Activated T-cell treated with anti-CD3 and anti-CD28 coated beads, Interleukin-2, amount 50 U/mL, for 72 hours (primary cell): ENCODE measurements at regions not wholly inside any gene's neighbourhood (a gene's known extent, or its start where the extent isn't known, plus 50 kb on each side); places are given as distances from the start of the nearest gene placed in this dataset.
A peak's percentile ranks its signal among the peaks of the same experiment; 100 is the strongest.

Experiments
- ATAC-seq, 2 donors: fragments of 150-1000 bp; cut with Tn5 transposase; replicated peaks in 1 of 2; 2 replicates each; pipeline ENCODE4 v1.10.0; 2021; ENCODE audit warnings: moderate library complexity in 2 of 2, mild to moderate bottlenecking in 1 of 2
- DNase-seq, 2 donors: peaks; one replicate each; pipeline ENCODE4 v3.0.0; 2021 to 2022; ENCODE audit warnings: mixed read lengths in 1 of 2
- H3K27ac Mint-ChIP-seq: one replicate; pipeline ENCODE4 v1.8.0; 2022; ENCODE audit warnings: mild to moderate bottlenecking, moderate library complexity, mixed read lengths
- H3K27me3 Mint-ChIP-seq: one replicate; pipeline ENCODE4 v1.8.0; 2022; ENCODE audit warnings: low read depth, mixed read lengths
- H3K36me3 Mint-ChIP-seq, 2 donors: one replicate each; pipeline ENCODE4 v1.8.0; 2022; ENCODE audit warnings: mixed read lengths in 2 of 2, mild to moderate bottlenecking in 1 of 2; ENCODE audit not compliant: insufficient read depth in 2 of 2
- H3K4me1 Mint-ChIP-seq: one replicate; pipeline ENCODE4 v1.8.0; 2022; ENCODE audit warnings: low read depth, mixed read lengths
- H3K4me3 Mint-ChIP-seq, 2 donors: one replicate each; pipeline ENCODE4 v1.8.0; 2022; ENCODE audit warnings: mild to moderate bottlenecking in 2 of 2, mixed read lengths in 2 of 2, moderate library complexity in 2 of 2
- H3K9me3 Mint-ChIP-seq, 2 donors: one replicate each; pipeline ENCODE4 v1.8.0; 2022; ENCODE audit warnings: mixed read lengths in 2 of 2

- ATAC-seq: no peak
- Mint-ChIP-seq H3K36me3 (peaks cover 0 to 2% of the 10 kb centered on the region in 2 donors), H3K27me3 (no peaks in the 10 kb centered on the region), H3K27ac (no peak overlapping the region), H3K4me3 (no peak overlapping the region), H3K9me3 (peaks cover 3 to 10% of the 10 kb centered on the region in 2 donors), H3K4me1 (no peaks in the 10 kb centered on the region)
- DNase-seq: no peak
Observed at GRCh38 chr17:71727723-71728122, 393.1 kb upstream of the SOX9 start.

DNA sequence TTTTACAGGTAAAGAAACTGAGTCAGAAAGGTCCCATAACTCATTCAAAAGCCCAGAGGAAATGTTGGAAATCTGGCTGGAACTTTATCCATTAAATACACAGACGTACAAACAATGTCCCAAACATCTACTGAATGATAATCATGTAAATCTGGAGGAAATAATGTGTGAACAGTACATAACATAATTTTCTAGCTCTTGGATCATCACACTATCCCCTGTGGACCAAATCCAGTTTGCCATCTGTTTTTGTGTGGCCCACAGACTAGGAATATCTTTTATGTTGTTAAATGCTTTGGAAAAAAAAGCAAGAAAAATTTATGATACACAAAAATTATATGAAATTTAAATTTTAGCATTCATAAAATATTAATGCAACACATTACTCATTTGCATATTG, 389.9 kb upstream of the SOX9 start:
- Mint-ChIP-seq H3K9me3 (peaks cover 3 to 13% of the 10 kb centered on the region in 2 donors), H3K27me3 (no peaks in the 10 kb centered on the region), H3K4me1 (no peaks in the 10 kb centered on the region), H3K4me3 (no peak overlapping the region), H3K36me3 (peaks cover 0 to 2% of the 10 kb centered on the region in 2 donors), H3K27ac (no peak overlapping the region)
- no peak for ATAC-seq
- DNase-seq: no peak

- DNase-seq (no peak), ATAC-seq (no peak)
- Mint-ChIP-seq H3K9me3 (peaks cover 0 to 4% of the 10 kb centered on the region in 2 donors), H3K4me3 (no peak overlapping the region), H3K27ac (no peak overlapping the region), H3K4me1 (no peaks in the 10 kb centered on the region), H3K36me3 (no peaks in the 10 kb centered on the region), H3K27me3 (no peaks in the 10 kb centered on the region)
Observed at GRCh38 chr17:71735893-71736292, 384.9 kb upstream of the SOX9 start.

- H3K9me3 Mint-ChIP-seq: peaks cover 0 to 6% of the 10 kb centered on the region in 2 donors
- no peak overlapping the region for H3K4me3 Mint-ChIP-seq
- no peaks in the 10 kb centered on the region for H3K27me3 Mint-ChIP-seq
- H3K4me1 Mint-ChIP-seq: no peaks in the 10 kb centered on the region
- no peaks in the 10 kb centered on the region for H3K36me3 Mint-ChIP-seq
- DNase-seq (no peak), ATAC-seq (no peak)
- H3K27ac Mint-ChIP-seq: no peak overlapping the region
Observed at GRCh38 chr17:71740866-71741265, 380.0 kb upstream of the SOX9 start.

DNA sequence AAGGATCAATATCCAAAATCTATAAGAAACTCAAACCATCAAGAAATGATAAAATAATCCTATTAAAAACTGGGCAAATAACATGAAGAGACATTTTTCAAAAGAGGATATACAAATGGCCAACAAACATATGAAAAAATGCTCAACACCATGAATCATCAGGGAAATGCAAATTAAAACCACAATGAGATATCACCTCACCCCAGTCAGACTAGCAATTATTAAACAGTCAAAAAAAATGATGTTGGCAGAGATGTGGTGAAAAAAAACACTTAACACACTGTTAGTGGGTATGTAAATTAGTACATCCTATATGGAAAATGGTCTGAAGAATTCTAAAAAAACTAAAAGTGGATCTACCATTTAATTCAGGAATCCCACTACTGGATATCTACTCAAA, 379.0 kb upstream of the SOX9 start:
- no peak for DNase-seq
- H3K27me3 Mint-ChIP-seq: no peaks in the 10 kb centered on the region
- H3K9me3 Mint-ChIP-seq: peaks cover 0 to 6% of the 10 kb centered on the region in 2 donors
- no peak for ATAC-seq
- no peaks in the 10 kb centered on the region for H3K36me3 Mint-ChIP-seq
- no peak overlapping the region for H3K4me3 Mint-ChIP-seq
- no peaks in the 10 kb centered on the region for H3K4me1 Mint-ChIP-seq
- no peak overlapping the region for H3K27ac Mint-ChIP-seq

DNA sequence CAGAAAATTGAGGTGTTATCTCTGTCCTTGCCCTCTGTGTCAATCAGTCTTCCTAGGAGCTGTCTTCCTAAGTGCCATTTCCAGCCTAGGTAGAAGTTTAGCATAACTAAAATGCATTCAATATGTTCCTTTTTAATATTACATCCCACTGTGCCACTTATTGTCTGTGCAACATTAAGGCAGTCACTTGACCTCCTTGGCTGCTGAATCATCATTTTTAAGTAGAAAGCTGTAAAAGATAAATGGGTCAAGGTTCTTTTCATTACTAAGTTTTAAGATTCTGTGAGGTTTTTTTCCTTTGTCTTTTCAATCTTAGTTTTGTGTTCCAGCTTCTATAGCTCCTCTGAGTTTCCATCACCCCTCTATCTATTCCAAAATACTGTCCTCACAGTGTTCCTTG, 371.9 kb upstream of the SOX9 start:
- DNase-seq: no peak
- Mint-ChIP-seq H3K4me1 (no peaks in the 10 kb centered on the region), H3K9me3 (peaks cover 3 to 5% of the 10 kb centered on the region in 2 donors), H3K4me3 (no peak overlapping the region), H3K27ac (no peak overlapping the region), H3K36me3 (no peaks in the 10 kb centered on the region), H3K27me3 (no peaks in the 10 kb centered on the region)
- no peak for ATAC-seq

DNA sequence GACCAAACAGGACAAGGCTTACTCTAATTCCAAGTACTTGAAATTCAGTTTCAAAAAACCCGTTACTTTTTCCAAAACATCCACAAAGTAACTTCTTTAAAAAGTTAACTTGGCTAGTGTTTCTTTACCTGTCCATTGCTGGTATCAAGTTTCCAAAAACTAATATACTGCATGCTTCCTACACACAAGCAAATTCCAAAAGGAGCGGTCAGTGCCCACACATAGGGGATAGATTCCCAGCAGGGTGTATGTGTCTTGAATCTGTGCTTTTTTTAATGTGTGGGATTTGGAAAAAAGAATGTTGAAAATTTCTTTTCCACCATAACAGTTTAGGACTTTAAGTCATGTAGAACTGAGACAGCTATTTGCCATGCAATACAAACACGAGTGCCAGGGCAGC, 367.8 kb upstream of the SOX9 start:
- Mint-ChIP-seq H3K9me3 (peaks cover 0 to 5% of the 10 kb centered on the region in 2 donors), H3K27ac (no peak overlapping the region), H3K4me3 (no peak overlapping the region), H3K36me3 (no peaks in the 10 kb centered on the region), H3K27me3 (no peaks in the 10 kb centered on the region), H3K4me1 (no peaks in the 10 kb centered on the region)
- DNase-seq: no peak
- no peak for ATAC-seq

DNA sequence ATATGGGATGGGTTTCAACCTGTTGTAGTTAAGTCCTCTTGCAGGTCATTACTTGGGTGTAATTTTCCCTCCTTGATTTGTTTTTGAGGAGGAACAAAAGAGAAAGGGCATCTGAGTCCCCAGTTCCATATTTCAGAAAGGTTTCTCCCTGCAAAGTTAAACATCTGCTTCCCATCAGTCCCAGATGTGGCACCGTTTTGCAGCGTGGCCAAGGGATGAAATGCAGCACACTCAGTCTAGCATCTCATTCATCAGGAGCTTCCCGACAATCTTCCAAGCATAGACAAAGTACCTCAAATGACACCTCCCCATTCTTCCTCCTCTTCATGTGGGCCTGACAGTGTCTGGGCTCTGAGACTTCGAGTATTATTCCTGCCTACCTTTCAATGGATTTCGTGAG, 363.7 kb upstream of the SOX9 start:
- Mint-ChIP-seq H3K36me3 (no peaks in the 10 kb centered on the region), H3K27me3 (no peaks in the 10 kb centered on the region), H3K4me3 (no peak overlapping the region), H3K4me1 (no peaks in the 10 kb centered on the region), H3K9me3 (peaks cover 0 to 2% of the 10 kb centered on the region in 2 donors), H3K27ac (no peak overlapping the region)
- DNase-seq: no peak
- ATAC-seq: no peak

DNA sequence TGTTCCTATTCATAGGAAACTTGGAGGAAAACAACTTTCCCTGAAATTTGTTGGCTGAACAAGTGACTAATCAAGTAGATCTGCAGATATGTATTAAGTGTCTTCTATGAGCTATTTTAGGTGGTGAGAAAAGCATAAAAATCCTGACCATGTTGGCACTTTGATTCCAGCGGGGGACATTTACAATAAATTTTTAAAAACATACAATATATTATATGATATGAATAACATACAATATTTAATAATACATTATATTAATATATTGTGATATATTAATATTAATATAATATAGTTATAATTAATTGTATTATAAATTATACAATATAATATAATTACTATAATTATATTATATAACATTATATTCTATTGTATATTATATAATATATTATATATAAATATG, 362.9 kb upstream of the SOX9 start:
- Mint-ChIP-seq H3K27ac (no peak overlapping the region), H3K4me1 (no peaks in the 10 kb centered on the region), H3K27me3 (no peaks in the 10 kb centered on the region), H3K36me3 (no peaks in the 10 kb centered on the region), H3K9me3 (peaks cover 0 to 2% of the 10 kb centered on the region in 2 donors), H3K4me3 (no peak overlapping the region)
- DNase-seq (no peak), ATAC-seq (no peak)

DNA sequence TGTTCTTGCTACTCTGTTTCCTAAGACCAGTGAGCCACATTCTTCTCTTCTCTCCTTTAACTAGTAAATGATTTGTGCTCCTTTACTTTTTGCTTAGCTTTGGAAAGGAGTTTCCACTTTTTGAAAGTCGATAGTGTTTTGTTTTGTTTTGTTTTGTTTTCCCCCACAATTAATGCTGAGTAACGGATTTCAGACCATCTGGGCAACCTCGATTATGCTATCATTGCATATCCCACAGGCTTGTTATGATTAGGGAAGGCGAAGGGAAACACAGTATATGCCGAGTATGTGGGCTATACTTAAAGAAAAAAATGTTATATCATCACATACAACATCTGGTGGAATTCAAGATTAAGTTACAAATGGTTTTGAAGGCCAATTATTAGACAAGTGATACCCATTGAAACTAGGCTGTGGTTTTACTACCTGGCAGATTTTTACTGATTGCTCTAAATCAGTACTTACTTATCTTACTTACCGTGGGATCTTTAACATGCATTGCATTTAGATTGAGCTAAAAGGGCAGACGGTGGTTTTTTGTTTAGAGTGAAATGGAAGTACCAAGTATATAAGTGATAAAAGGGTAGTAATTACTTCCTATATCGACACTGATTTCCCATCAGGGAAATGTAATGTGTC, 361.3 kb upstream of the SOX9 start:
- H3K27ac Mint-ChIP-seq: no peak overlapping the region
- peaks cover 1 to 2% of the 10 kb centered on the region in 2 donors for H3K9me3 Mint-ChIP-seq
- no peak for DNase-seq
- no peaks in the 10 kb centered on the region for H3K36me3 Mint-ChIP-seq
- H3K27me3 Mint-ChIP-seq: no peaks in the 10 kb centered on the region
- H3K4me1 Mint-ChIP-seq: no peaks in the 10 kb centered on the region
- no peak overlapping the region for H3K4me3 Mint-ChIP-seq
- ATAC-seq: no peak

DNA sequence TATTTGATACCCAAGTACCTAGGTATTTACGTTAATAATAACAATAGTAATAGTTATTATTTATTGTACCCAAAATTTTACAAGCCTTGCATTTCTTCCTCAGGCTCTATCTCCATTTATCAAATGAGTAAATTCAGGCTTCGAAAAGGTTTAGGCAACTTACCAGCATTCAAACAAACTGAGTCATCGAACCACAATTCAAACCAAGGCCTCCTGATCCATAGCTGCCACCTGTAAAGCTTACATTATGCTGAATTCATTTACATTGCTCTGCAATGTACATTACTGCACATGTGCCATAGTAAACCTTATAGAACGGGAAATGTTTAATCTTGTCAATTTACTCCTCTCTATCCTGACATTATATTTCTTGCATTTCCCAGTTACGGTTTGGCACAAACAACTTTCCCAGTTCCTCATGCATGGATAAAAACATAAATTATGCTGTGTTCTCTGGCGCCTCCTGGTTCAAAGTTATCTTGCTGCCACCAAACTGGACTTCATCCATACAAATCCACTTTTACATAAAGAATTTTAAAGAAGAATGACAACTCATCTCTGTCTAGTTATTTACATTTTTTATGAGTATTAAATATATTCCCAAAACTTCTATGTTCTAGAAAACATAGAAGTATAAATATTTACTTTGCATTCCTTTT, 360.6 kb upstream of the SOX9 start:
- no peaks in the 10 kb centered on the region for H3K36me3 Mint-ChIP-seq
- peaks cover 2 to 4% of the 10 kb centered on the region in 2 donors for H3K9me3 Mint-ChIP-seq
- H3K4me3 Mint-ChIP-seq: no peak overlapping the region
- no peaks in the 10 kb centered on the region for H3K4me1 Mint-ChIP-seq
- H3K27me3 Mint-ChIP-seq: no peaks in the 10 kb centered on the region
- H3K27ac Mint-ChIP-seq: no peak overlapping the region
- no peak for DNase-seq
- ATAC-seq: no peak

- ATAC-seq (no peak), DNase-seq (no peak)
- Mint-ChIP-seq H3K36me3 (no peaks in the 10 kb centered on the region), H3K4me1 (no peaks in the 10 kb centered on the region), H3K9me3 (peaks cover 0 to 4% of the 10 kb centered on the region in 2 donors), H3K27me3 (no peaks in the 10 kb centered on the region), H3K4me3 (no peak overlapping the region), H3K27ac (no peak overlapping the region)
Observed at GRCh38 chr17:71762526-71762925, 358.3 kb upstream of the SOX9 start.

- H3K27ac Mint-ChIP-seq: no peak overlapping the region
- H3K9me3 Mint-ChIP-seq: peaks cover 0 to 4% of the 10 kb centered on the region in 2 donors
- ATAC-seq (no peak), DNase-seq (peak in 1 of 2 donors; percentile 1)
- H3K4me1 Mint-ChIP-seq: no peaks in the 10 kb centered on the region
- H3K36me3 Mint-ChIP-seq: peaks cover 1% of the 10 kb centered on the region in 2 donors
- no peak overlapping the region for H3K4me3 Mint-ChIP-seq
- no peaks in the 10 kb centered on the region for H3K27me3 Mint-ChIP-seq
Observed at GRCh38 chr17:71764505-71764904, 356.3 kb upstream of the SOX9 start.

- Mint-ChIP-seq H3K9me3 (peaks cover 0 to 6% of the 10 kb centered on the region in 2 donors), H3K27ac (no peak overlapping the region), H3K4me3 (no peak overlapping the region), H3K36me3 (peaks cover 1% of the 10 kb centered on the region in 2 donors), H3K4me1 (no peaks in the 10 kb centered on the region), H3K27me3 (no peaks in the 10 kb centered on the region)
- ATAC-seq (no peak), DNase-seq (no peak)
Observed at GRCh38 chr17:71765437-71765836, 355.4 kb upstream of the SOX9 start.
